Lower lobe of right lung (tissue), 2 donors: ENCODE measurements at regions not wholly inside any gene's neighbourhood (a gene's known extent, or its start where the extent isn't known, plus 50 kb on each side); places are given as distances from the start of the nearest gene placed in this dataset.

Experiments
- ATAC-seq, 2 donors: fragments of 200-7000 bp; cut with Tn5 transposase; one replicate each; pipeline ENCODE4 v1.9.1; 2020 to 2022; ENCODE audit warnings: mild to moderate bottlenecking in 2 of 2, moderate library complexity in 2 of 2
- DNase-seq: peaks from one replicate; pipeline ENCODE4 v3.0.0-alpha.2; 2020
- H3K27ac ChIP-seq: fragments of 200-600 bp; one replicate; pipeline ENCODE4 v1.8.0; 2022
- H3K27me3 ChIP-seq: fragments of 200-600 bp; one replicate; pipeline ENCODE4 v1.8.0; 2022; ENCODE audit warnings: low read depth
- H3K36me3 ChIP-seq: fragments of 200-600 bp; one replicate; pipeline ENCODE4 v1.8.0; 2022; ENCODE audit warnings: mild to moderate bottlenecking
- H3K4me1 ChIP-seq: fragments of 200-600 bp; one replicate; pipeline ENCODE4 v1.8.0; 2022
- H3K4me3 ChIP-seq: fragments of 200-600 bp; one replicate; pipeline ENCODE4 v1.8.0; 2022; ENCODE audit warnings: mild to moderate bottlenecking
- H3K9me3 ChIP-seq: fragments of 200-600 bp; one replicate; pipeline ENCODE4 v1.8.0; 2022
- intact Hi-C: fragments of 100-400 bp; cut with DNase I; formaldehyde crosslinking; loops from one replicate; pipeline ENCODE4 v1.11.0; 2022
- TF ChIP-seq, protein P1 (sequence below): fragments of 200-600 bp; IDR thresholded peaks from one replicate; pipeline ENCODE4 v1.8.0; 2022; ENCODE audit warnings: antibody characterized with exemption, mild to moderate bottlenecking
- donor health status: DM: no; HTN: yes; CAD: no; lungs with severe emphysema.

DNA sequence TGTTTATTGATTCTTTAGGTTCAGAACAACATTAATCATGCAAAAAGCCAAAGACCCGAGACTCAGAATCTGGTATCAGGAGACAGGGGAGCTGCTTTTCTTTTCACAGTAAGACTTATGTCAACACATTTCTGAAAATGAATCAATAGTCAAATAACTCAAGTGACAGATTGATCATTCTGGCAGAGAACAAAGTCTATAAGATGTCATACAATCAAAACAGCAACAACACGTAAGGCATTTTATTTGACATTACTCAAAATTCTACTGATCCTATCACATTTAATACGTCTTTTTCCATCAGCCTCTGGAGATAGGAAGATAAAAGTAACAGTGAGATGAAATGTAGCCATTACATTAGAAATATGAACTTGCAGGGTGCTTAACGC, 93.4 kb upstream of the EEF1E1 start:
- TF ChIP-seq, protein P1, sequence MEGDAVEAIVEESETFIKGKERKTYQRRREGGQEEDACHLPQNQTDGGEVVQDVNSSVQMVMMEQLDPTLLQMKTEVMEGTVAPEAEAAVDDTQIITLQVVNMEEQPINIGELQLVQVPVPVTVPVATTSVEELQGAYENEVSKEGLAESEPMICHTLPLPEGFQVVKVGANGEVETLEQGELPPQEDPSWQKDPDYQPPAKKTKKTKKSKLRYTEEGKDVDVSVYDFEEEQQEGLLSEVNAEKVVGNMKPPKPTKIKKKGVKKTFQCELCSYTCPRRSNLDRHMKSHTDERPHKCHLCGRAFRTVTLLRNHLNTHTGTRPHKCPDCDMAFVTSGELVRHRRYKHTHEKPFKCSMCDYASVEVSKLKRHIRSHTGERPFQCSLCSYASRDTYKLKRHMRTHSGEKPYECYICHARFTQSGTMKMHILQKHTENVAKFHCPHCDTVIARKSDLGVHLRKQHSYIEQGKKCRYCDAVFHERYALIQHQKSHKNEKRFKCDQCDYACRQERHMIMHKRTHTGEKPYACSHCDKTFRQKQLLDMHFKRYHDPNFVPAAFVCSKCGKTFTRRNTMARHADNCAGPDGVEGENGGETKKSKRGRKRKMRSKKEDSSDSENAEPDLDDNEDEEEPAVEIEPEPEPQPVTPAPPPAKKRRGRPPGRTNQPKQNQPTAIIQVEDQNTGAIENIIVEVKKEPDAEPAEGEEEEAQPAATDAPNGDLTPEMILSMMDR: no peak
- no peak overlapping the region for H3K27ac ChIP-seq
- H3K4me3 ChIP-seq: no peak overlapping the region
- H3K36me3 ChIP-seq: no peaks in the 10 kb centered on the region
- no peaks in the 10 kb centered on the region for H3K4me1 ChIP-seq
- DNase-seq (no peak), ATAC-seq (no peak)
- intact Hi-C loops: no loop called here
- no peaks in the 10 kb centered on the region for H3K9me3 ChIP-seq
- no peaks in the 10 kb centered on the region for H3K27me3 ChIP-seq

DNA sequence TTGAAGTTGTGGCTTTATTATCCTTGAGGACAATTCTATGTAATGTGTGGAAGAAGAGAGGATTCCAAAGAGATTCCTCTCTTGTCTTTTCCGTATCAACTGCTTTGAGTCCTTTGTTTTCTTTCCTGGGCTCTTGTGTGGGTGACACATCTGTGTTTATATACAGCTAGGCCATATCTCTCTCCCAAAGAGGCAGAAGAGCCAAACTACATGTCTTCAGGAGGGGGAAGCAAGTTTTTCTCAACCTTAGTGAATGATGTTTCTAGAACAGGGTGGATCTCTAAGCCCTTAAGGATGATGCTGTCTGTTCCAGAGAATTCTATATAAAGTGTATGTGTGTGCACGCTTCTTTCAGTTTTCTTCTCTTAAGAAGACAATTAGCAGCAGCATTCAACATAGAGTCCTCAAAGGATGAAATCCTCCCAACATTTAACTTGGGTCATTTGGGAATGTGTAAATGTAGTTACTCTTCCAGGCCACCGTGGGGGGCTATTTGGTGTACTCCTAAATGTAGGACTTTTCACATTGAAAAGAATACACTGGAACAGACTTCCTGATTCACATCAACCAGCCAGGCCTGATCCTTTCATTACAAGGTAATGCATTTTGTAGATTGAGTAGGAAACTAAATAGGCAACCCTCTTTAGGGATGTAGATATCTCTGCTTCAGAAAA, 92.8 kb upstream of the EEF1E1 start:
- TF ChIP-seq, protein P1: no peak
- H3K9me3 ChIP-seq: no peaks in the 10 kb centered on the region
- ATAC-seq: no peak

DNA sequence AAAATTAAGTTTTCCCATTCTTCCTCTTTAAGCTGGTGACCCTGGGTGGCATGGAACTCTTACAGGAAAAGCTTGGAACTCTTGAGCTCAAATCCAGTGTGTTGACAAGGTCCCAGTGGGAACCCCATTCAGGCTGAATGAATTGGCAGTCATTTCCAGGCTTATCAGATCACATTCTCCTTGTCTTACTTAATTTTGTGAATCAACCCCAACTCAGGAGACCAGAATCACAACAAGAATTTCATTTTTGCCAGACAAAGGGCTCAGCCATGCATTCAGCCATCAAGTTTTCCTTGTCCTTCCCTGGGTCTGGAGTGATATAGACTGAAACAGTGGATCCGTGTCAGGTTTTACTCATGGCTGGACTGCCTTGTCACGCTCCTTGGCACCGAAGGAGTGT, 92.1 kb upstream of the EEF1E1 start:
- TF ChIP-seq, protein P1: no peak
- no peak for DNase-seq
- intact Hi-C loops: no loop called here
- H3K9me3 ChIP-seq: no peaks in the 10 kb centered on the region
- no peaks in the 10 kb centered on the region for H3K36me3 ChIP-seq
- no peaks in the 10 kb centered on the region for H3K4me1 ChIP-seq
- H3K27me3 ChIP-seq: no peaks in the 10 kb centered on the region
- no peak overlapping the region for H3K27ac ChIP-seq
- no peak for ATAC-seq
- H3K4me3 ChIP-seq: no peak overlapping the region

More for the DNA sequence above, 92.8 kb upstream of the EEF1E1 start:
- Histone ChIP-seq H3K27me3 (no peaks in the 10 kb centered on the region), H3K36me3 (no peaks in the 10 kb centered on the region), H3K4me1 (no peaks in the 10 kb centered on the region), H3K4me3 (no peak overlapping the region), H3K27ac (no peak overlapping the region)
- DNase-seq: no peak
- intact Hi-C loops: no loop called here

DNA sequence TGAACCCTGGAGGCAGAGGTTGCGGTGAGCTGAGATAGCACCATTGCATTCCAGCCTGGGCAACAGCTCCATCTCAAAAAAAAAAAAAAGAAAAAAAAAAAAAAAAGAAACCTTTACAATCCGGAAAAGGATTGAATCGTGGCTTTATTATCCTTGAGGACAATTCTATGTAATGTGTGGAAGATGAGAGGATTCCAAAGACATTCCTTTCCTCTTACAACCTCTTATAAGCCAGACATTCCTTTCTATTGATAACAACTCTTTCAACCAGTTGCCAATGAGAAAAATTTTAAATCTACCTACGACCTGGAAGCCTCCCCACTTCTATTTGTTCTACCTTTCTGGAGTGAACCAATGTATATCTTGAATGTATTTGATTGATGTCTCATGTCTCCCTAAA, 91.2 kb upstream of the EEF1E1 start:
- no peak overlapping the region for H3K27ac ChIP-seq
- TF ChIP-seq, protein P1: no peak

DNA sequence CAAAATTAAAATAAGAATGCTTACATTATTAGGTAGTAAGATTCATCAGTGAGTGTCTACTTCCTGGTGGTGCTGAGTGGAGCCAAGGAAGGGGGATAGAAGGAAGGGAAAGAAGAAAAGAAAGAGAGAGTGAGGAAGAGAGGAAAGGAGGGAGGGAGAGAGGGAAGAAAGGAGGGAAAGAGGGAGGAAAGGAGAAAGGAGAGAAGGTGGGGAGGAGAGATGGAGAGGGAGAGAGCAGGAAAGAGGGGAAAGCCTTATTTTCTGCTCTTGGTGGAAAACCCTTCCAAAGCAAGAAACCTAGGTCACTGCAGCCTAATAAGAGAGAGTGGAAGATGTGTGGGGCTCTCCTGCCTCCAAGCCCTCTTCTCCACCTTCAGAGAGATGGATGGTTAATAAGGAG, 90.2 kb upstream of the EEF1E1 start:
- H3K4me3 ChIP-seq: no peak overlapping the region
- H3K9me3 ChIP-seq: no peaks in the 10 kb centered on the region
- DNase-seq: no peak
- no peak overlapping the region for H3K27ac ChIP-seq
- H3K27me3 ChIP-seq: no peaks in the 10 kb centered on the region
- no peak for ATAC-seq
- H3K36me3 ChIP-seq: no peaks in the 10 kb centered on the region
- intact Hi-C loops: no loop called here
- H3K4me1 ChIP-seq: no peaks in the 10 kb centered on the region
- TF ChIP-seq, protein P1: no peak

More for the DNA sequence above, 91.2 kb upstream of the EEF1E1 start:
- Histone ChIP-seq H3K4me1 (no peaks in the 10 kb centered on the region), H3K27me3 (no peaks in the 10 kb centered on the region), H3K4me3 (no peak overlapping the region), H3K36me3 (no peaks in the 10 kb centered on the region), H3K9me3 (no peaks in the 10 kb centered on the region)
- intact Hi-C loops: no loop called here
- DNase-seq (no peak), ATAC-seq (no peak)
